Activated CD8-positive, alpha-beta T cell treated with anti-CD3 and anti-CD28 coated beads, Interleukin-2, amount 10 ng/mL, durations not matched to agents 7 days and 5 days (primary cell): ENCODE measurements at regions not wholly inside any gene's neighbourhood (a gene's known extent, or its start where the extent isn't known, plus 50 kb on each side); places are given as distances from the start of the nearest gene placed in this dataset.
"Not testable (repeated sequence)": the region's sequence is repeated elsewhere in the genome, so short reads cannot be mapped to it uniquely, and the experiment has no call there.

ENCODE experiments used
- ATAC-seq: fragments of 150-1000 bp; cut with Tn5 transposase; one replicate; pipeline ENCODE4 v1.10.0; 2021; ENCODE audit warnings: moderate library complexity
- CTCF ChIA-PET: fragments of 350-600 bp; sonication (Branson Sonifier 250); formaldehyde crosslinking; loops from one replicate; lab custom pipeline; 2021; ENCODE audit warnings: antibody characterized with exemption; lab: Charles Lee
- POLR2A ChIA-PET: fragments of 350-600 bp; sonication (Branson Sonifier 250); formaldehyde crosslinking; loops from one replicate; lab custom pipeline; 2021; ENCODE audit warnings: antibody characterized with exemption; lab: Charles Lee
- DNase-seq: peaks from one replicate; pipeline ENCODE4 v3.0.0-alpha.2; 2020
- H3K27ac Mint-ChIP-seq: one replicate; pipeline ENCODE4 v1.8.0; 2021; ENCODE audit warnings: mild to moderate bottlenecking, mixed read lengths
- H3K27me3 Mint-ChIP-seq: one replicate; pipeline ENCODE4 v1.8.0; 2021; ENCODE audit warnings: low read depth, mixed read lengths
- H3K36me3 Mint-ChIP-seq: one replicate; pipeline ENCODE4 v1.8.0; 2021; ENCODE audit warnings: low read depth, mixed read lengths
- H3K4me1 Mint-ChIP-seq: one replicate; pipeline ENCODE4 v1.8.0; 2021; ENCODE audit warnings: low read depth, mixed read lengths
- H3K4me3 Mint-ChIP-seq: one replicate; pipeline ENCODE4 v1.8.0; 2021; ENCODE audit warnings: mild to moderate bottlenecking, mixed read lengths
- H3K9me3 Mint-ChIP-seq: one replicate; pipeline ENCODE4 v1.8.0; 2022; ENCODE audit warnings: mixed read lengths; ENCODE audit not compliant: insufficient read depth

DNA sequence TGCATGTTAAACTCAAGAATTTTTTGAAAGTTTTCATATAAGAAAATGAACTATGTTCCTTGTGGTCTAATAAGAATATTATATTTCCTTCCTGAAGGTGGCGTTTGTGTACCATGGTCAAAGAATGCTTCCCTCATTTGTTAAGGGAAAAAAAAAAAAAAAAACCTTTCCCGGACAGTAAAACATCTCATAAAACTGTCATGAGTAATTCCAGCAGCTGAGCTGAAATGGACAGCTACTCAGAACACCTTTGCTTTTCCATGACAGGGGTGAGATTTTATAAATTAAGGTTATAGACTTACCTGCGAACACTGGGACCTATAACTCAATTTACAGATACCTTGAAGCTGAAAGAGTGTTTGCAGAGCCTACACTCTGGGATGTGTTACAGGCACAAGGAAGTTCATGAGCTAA, 113.2 kb upstream of the RANBP3L start:
- DNase-seq (no peak), ATAC-seq (no peak)
- CTCF ChIA-PET: interaction anchor here (0.7 to 7.6 kb wide), 6 partner anchors 10 to 278 kb away, joined by 3 to 52 read pairs (median 4); no protein-coding TSS in a partner anchor
- Mint-ChIP-seq H3K27ac (no peak overlapping the region), H3K9me3 (no peaks in the 10 kb centered on the region), H3K4me1 (peaks cover 8% of the 10 kb centered on the region), H3K4me3 (no peak overlapping the region), H3K27me3 (peaks cover 7% of the 10 kb centered on the region), H3K36me3 (no peaks in the 10 kb centered on the region)
- POLR2A ChIA-PET: no interaction called here

DNA sequence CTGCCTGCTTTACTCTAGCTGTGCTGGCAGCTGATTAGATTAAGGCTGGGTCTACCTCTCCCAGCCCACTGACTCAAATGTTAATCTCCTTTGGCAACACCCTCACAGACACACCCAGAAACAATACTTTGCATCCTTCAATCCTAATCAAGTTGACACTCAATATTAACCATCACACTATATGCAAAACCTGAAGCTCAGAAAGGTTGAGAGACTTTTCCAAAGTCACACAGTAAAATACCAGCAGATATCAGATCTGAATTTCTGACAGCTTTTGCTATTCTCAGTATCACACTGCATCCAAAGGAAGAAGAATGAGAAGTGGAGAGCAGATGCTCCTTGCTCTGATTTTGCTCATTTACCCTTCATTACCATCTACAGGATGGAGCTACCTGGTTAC, 114.9 kb upstream of the RANBP3L start:
- Mint-ChIP-seq H3K36me3 (no peaks in the 10 kb centered on the region), H3K9me3 (no peaks in the 10 kb centered on the region), H3K4me3 (no peak overlapping the region), H3K27ac (no peak overlapping the region), H3K4me1 (peaks cover 8% of the 10 kb centered on the region), H3K27me3 (peaks cover 6% of the 10 kb centered on the region)
- no peak for ATAC-seq
- ChIA-PET POLR2A (no interaction called here), CTCF (interaction anchor here (7.6 kb wide), 1 partner anchor 91 kb away, joined by 52 read pairs; no protein-coding TSS in a partner anchor)
- no peak for DNase-seq

DNA sequence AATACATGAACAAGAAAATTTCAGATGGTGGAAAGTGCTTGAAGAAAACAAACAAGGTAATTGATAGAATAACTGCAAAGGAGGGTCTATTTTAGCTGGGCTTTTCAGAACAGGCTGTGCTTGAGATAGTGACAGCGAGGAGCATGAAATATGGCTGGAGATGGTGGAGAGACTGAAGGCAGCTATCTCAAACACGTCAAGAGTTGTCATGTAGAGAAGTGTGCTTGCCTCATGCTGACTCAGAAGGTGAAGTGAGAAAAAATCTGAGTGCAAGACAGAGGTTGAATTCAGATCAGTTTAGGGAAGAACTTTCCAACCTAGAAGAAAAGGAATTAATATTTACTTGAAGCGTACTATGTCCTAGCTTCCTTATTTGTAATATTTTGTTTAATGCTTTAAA, 115.5 kb upstream of the RANBP3L start:
- ChIA-PET CTCF (interaction anchor here (7.6 kb wide), 1 partner anchor 90 kb away, joined by 52 read pairs; no protein-coding TSS in a partner anchor), POLR2A (no interaction called here)
- no peaks in the 10 kb centered on the region for H3K36me3 Mint-ChIP-seq

DNA sequence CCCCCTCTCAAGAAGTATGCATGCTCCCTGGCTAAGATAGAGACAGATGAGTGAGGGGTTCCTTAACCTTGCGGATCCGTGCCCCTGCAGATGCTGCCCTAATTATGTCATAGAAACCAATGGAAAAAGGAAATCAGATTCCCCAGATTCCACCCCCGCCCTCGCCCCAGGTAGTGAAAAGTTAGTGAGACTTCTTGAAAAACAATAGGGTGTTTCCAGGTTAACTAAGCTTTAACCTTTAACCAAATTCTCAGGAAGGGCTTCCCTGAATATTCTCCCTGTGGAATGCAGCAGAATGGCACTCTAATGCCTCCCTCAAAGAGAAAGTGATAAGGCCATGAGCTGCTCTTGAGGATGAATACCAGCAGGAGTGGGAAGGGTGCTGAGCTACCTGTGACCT, 116.0 kb upstream of the RANBP3L start:
- H3K27ac Mint-ChIP-seq: no peak overlapping the region
- no peaks in the 10 kb centered on the region for H3K36me3 Mint-ChIP-seq
- ATAC-seq: no peak
- no peak overlapping the region for H3K4me3 Mint-ChIP-seq
- DNase-seq: no peak
- H3K4me1 Mint-ChIP-seq: peaks cover 8% of the 10 kb centered on the region
- ChIA-PET POLR2A (no interaction called here), CTCF (interaction anchor here (7.6 kb wide), 1 partner anchor 90 kb away, joined by 52 read pairs; no protein-coding TSS in a partner anchor)
- H3K9me3 Mint-ChIP-seq: no peaks in the 10 kb centered on the region
- peaks cover 4% of the 10 kb centered on the region for H3K27me3 Mint-ChIP-seq

More for the DNA sequence above, 115.5 kb upstream of the RANBP3L start:
- Mint-ChIP-seq H3K27ac (no peak overlapping the region), H3K4me3 (no peak overlapping the region), H3K4me1 (peaks cover 8% of the 10 kb centered on the region), H3K27me3 (peaks cover 6% of the 10 kb centered on the region), H3K9me3 (no peaks in the 10 kb centered on the region)
- ATAC-seq (no peak), DNase-seq (no peak)

DNA sequence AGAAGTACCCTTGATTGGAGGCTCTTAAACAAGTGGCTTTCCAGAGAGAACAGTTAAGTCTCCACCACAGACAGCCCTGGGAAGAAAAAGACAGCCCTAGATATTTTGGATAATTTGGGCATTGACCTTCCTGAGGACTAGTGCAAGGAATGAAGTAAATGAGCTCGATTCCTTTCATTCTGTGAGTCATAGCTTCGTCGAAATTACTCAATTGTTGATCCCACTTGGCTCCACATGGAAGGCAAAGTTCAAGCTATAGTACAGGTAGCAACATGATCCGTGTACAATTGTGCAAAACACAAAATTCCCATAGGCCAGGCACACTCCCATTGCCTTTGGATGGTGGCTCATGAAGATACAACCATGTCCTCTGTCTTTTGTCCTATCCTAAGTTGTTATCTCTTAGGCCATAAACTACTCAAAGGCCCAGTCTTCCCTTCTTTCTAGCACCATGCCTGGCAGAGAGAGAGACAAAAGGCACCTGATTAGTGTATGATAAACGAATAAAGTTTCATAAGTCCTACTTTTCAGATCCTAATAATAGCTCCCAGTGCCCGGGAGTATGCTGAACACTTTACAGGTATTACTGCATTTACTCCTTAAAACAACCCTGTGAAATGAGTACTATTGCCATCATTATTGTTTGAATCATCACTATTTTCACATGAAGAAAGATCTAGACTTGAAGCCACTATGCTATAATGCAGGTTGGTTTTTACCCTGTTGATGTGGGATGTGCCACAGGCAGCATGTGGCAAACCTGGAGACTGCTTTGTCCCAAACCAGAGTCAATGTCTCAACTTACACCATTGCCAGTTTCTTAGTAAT, 116.7 kb upstream of the RANBP3L start:
- Mint-ChIP-seq H3K36me3 (no peaks in the 10 kb centered on the region), H3K4me3 (no peak overlapping the region), H3K27ac (no peak overlapping the region), H3K4me1 (peaks cover 8% of the 10 kb centered on the region), H3K27me3 (peaks cover 4% of the 10 kb centered on the region), H3K9me3 (no peaks in the 10 kb centered on the region)
- CTCF ChIA-PET: interaction anchor here (1.2 to 7.6 kb wide), 2 partner anchors 89 to 274 kb away, joined by 4 to 52 read pairs; no protein-coding TSS in a partner anchor
- DNase-seq (no peak), ATAC-seq (no peak)
- POLR2A ChIA-PET: no interaction called here

DNA sequence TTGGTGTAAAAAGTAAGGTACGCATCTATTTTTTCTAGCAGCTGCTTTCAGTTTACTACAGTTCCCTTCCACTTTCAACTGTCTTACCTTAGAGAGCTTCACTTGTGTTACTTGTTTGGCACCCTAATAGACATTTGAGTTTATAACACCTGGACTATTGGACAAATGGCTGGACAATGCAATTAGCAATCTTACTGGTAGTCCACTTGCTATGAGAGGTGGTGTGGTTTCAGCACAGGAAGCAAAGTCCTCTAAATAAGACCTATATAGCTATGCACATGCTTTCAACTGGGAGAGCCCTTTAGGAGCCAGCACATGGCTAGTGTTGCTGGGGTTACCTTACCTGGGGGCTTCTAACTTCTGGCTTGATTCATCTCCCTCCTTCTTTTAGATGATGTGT, 119.6 kb upstream of the RANBP3L start:
- ATAC-seq (no peak), DNase-seq (no peak)
- H3K27me3 Mint-ChIP-seq: peaks cover 4% of the 10 kb centered on the region
- no peak overlapping the region for H3K4me3 Mint-ChIP-seq
- H3K27ac Mint-ChIP-seq: no peak overlapping the region
- H3K36me3 Mint-ChIP-seq: no peaks in the 10 kb centered on the region
- no peaks in the 10 kb centered on the region for H3K9me3 Mint-ChIP-seq
- ChIA-PET CTCF (interaction anchor here (7.6 kb wide), 1 partner anchor 86 kb away, joined by 52 read pairs; no protein-coding TSS in a partner anchor), POLR2A (no interaction called here)
- H3K4me1 Mint-ChIP-seq: peaks cover 8% of the 10 kb centered on the region

DNA sequence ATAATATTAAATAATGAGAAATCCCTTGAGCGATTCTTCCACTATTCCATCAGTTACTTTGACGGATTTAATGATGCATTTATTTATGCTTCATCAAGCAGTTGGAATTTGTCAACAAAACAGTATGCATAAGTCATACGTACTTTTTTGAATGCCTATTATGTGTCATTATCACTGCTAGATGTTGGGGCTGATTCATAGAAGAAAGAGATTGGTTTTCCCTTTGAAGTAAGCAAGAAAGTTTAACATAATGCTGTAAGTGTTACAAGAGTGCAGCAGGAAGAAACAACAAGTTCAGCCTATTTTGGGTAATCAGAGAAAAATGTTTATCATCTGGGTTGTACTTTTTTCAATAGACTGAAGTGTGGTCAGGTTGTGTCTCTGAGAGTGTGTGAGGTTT, 121.2 kb upstream of the RANBP3L start:
- no peaks in the 10 kb centered on the region for H3K9me3 Mint-ChIP-seq
- H3K27me3 Mint-ChIP-seq: peaks cover 5% of the 10 kb centered on the region
- peaks cover 8% of the 10 kb centered on the region for H3K4me1 Mint-ChIP-seq
- ChIA-PET POLR2A (no interaction called here), CTCF (no interaction called here)
- H3K4me3 Mint-ChIP-seq: no peak overlapping the region
- no peak overlapping the region for H3K27ac Mint-ChIP-seq
- DNase-seq (no peak), ATAC-seq (no peak)
- H3K36me3 Mint-ChIP-seq: no peaks in the 10 kb centered on the region

DNA sequence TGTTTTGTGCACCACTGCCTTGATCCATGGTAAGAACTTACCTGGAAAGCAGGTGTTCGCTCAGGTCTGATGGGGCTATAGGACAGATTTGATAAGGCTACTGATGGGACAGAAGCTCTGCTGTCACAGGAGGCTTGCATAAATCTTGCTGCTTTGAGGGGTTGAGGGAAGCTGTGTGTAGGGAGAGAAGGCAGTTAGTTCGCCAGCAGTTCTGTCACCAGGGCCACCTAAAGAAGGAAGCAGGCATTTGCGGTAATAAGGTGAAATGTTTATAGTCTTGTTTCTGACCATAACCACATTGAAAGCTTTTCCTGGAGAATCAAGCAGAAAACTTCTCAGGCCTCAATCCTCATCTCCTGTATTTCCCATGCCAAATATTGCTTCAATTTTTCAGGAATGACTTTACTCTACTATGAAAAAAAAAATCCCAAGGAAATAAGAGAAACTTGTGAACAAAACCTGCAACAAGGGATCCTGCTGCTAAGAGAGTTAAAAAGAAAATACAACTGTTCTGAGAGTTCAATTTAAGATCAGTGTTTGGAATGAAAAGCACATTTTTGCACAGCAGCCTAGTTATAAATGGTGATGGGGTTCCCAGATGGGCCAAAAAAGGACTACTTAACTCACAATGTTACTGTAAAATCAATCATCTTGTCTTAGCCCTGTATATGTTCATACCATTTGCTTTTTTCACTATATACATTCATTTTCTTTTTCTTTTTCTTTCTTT, 122.0 kb upstream of the RANBP3L start:
- ChIA-PET POLR2A (no interaction called here), CTCF (no interaction called here)
- Mint-ChIP-seq H3K4me3 (no peak overlapping the region), H3K27me3 (peaks cover 9% of the 10 kb centered on the region), H3K27ac (no peak overlapping the region), H3K9me3 (no peaks in the 10 kb centered on the region), H3K4me1 (peaks cover 8% of the 10 kb centered on the region), H3K36me3 (no peaks in the 10 kb centered on the region)
- no peak for DNase-seq
- no peak for ATAC-seq

DNA sequence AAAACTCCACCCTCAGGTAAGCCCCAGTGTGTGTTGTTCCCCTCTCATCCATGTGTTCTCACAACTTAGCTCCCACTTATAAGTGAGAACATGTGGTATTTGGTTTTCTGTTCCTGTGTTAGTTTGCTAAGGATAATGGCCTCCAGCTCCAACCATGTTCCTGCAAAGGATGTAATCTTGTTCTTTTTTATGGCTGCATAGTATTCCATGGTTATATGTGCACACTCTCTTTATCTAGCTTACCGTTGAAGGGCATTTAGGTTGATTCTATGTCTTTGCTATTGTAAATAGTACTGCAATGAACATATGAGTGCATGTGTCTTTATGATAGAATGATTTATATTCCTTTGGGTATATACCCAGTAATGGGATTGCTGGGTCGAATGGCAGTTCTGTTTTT, 124.4 kb upstream of the RANBP3L start:
- H3K4me1 Mint-ChIP-seq, H3K4me3 Mint-ChIP-seq, H3K27ac Mint-ChIP-seq, H3K36me3 Mint-ChIP-seq, H3K9me3 Mint-ChIP-seq, POLR2A ChIA-PET, ATAC-seq, DNase-seq: not testable (repeated sequence)
- peaks cover 20% of the 10 kb centered on the region for H3K27me3 Mint-ChIP-seq
- CTCF ChIA-PET: interaction anchor here (1.1 kb wide), 1 partner anchor 264 kb away, joined by 3 read pairs; no protein-coding TSS in a partner anchor

DNA sequence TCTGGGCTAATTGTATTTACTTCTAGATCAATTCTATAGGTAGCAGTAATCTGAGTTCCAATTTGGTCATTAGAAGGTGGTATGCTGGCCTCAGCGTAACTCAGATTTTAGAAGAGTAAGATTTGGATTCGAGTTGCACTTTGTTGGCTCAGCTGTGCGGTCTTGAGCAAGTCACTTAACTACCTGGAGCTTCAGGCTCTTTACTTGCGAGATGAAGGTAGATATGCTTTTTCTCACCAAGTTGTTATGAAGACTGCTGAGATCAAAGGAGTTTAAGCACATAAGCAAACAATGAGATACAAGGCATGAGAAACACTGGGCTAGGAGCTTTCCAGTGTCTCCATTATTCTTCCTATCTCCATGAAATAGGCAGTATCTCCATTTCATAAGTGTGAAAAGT, 133.8 kb upstream of the RANBP3L start:
- H3K27me3 Mint-ChIP-seq: peaks cover 17% of the 10 kb centered on the region
- DNase-seq (no peak), ATAC-seq (no peak)
- H3K4me3 Mint-ChIP-seq: no peak overlapping the region
- H3K36me3 Mint-ChIP-seq: no peaks in the 10 kb centered on the region
- ChIA-PET CTCF (interaction anchor here (1.6 kb wide), 1 partner anchor 24 kb away, joined by 3 read pairs; no protein-coding TSS in a partner anchor), POLR2A (no interaction called here)
- H3K27ac Mint-ChIP-seq: no peak overlapping the region
- no peaks in the 10 kb centered on the region for H3K9me3 Mint-ChIP-seq
- no peaks in the 10 kb centered on the region for H3K4me1 Mint-ChIP-seq

DNA sequence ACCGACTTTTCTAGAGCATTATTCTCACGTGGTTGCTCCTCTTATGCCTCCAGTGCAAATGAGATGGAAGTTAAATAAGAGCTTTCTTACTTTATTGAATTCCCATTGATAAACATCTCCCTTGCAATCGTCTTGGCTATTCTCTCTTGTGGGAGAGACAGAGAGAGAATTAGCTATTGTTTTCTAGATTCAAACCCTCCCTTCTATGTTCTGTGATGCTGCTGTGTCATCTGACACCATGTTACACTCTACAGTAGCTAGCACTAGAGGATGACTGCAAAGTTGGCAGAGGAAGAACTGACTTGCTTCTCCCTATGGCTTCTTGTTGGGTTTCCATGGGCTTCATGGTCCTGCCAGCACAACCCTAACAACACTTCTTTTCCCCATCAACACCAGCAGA, 134.6 kb upstream of the RANBP3L start:
- CTCF ChIA-PET: interaction anchor here (1.6 kb wide), 1 partner anchor 23 kb away, joined by 3 read pairs; no protein-coding TSS in a partner anchor
- no peaks in the 10 kb centered on the region for H3K9me3 Mint-ChIP-seq
- DNase-seq (no peak), ATAC-seq (no peak)
- H3K27ac Mint-ChIP-seq: no peak overlapping the region
- peaks cover 10% of the 10 kb centered on the region for H3K27me3 Mint-ChIP-seq
- POLR2A ChIA-PET: no interaction called here
- H3K4me1 Mint-ChIP-seq: no peaks in the 10 kb centered on the region
- no peak overlapping the region for H3K4me3 Mint-ChIP-seq
- no peaks in the 10 kb centered on the region for H3K36me3 Mint-ChIP-seq
